IMR-90 (cell line): ENCODE measurements at regions not wholly inside any gene's neighbourhood (a gene's known extent, or its start where the extent isn't known, plus 50 kb on each side); places are given as distances from the start of the nearest gene placed in this dataset.

Experiments used
- ATAC-seq: fragments of 200-7000 bp; cut with Tn5 transposase; 2 replicates; pipeline ENCODE4 v1.9.1; 2020; ENCODE audit warnings: low read depth, mild to moderate bottlenecking, moderate library complexity
- BruUV-seq: library from RNA; stranded (reverse); fragments of 400-500 nt; replicated peaks from 2 replicates; lab custom pipeline; 2021; lab: Mats Ljungman, UMichigan
- CTCF ChIA-PET: fragments of 300-600 bp; formaldehyde crosslinking; extraction: SDS; loops from one replicate; lab custom pipeline; 2021; ENCODE audit warnings: antibody characterized with exemption; lab: Yijun Ruan, JAX
- POLR2A ChIA-PET: fragments of 300-600 bp; sonication (Branson Sonifier 250); formaldehyde crosslinking; loops from one replicate; lab custom pipeline; 2022; ENCODE audit warnings: antibody characterized with exemption; ENCODE audit not compliant: unreplicated experiment; lab: Charles Lee
- DNase-seq: peaks from one replicate; pipeline ENCODE4 v3.0.0; 2013
- H2AFZ ChIP-seq: replicated peaks from 2 replicates; pipeline ENCODE3; 2013; ENCODE audit warnings: low read length, mild to moderate bottlenecking; ENCODE audit not compliant: poor library complexity
- H2AK5ac ChIP-seq: 2 replicates; pipeline ENCODE4 v1.6.1; 2013; ENCODE audit warnings: low read depth, low read length, inconsistent platforms
- H2AK9ac ChIP-seq: replicated peaks from 2 replicates; pipeline ENCODE3; 2013; ENCODE audit warnings: mild to moderate bottlenecking, low read depth, low read length, moderate library complexity; ENCODE audit not compliant: poor library complexity
- H2BK120ac ChIP-seq: 2 replicates; pipeline ENCODE4 v1.6.1; 2013; ENCODE audit warnings: low read depth, low read length, inconsistent platforms
- H2BK15ac ChIP-seq: 3 replicates; pipeline ENCODE4 v1.6.1; 2013; ENCODE audit warnings: low read depth, low read length, inconsistent platforms
- H2BK20ac ChIP-seq: 2 replicates; pipeline ENCODE4 v1.6.1; 2013; ENCODE audit warnings: low read depth, mild to moderate bottlenecking, inconsistent platforms, low read length, moderate library complexity
- H2BK5ac ChIP-seq: 2 replicates; pipeline ENCODE4 v1.6.1; 2013; ENCODE audit warnings: mild to moderate bottlenecking, low read depth, low read length, inconsistent platforms; ENCODE audit not compliant: poor library complexity, severe bottlenecking
- H3K14ac ChIP-seq: replicated peaks from 2 replicates; pipeline ENCODE4 v1.6.1; 2013; ENCODE audit warnings: low read depth, low read length, inconsistent platforms
- H3K18ac ChIP-seq: 2 replicates; pipeline ENCODE4 v1.6.1; 2013; ENCODE audit warnings: low read depth, low read length, control low read depth
- H3K23ac ChIP-seq: 2 replicates; pipeline ENCODE4 v1.6.1; 2013; ENCODE audit warnings: low read depth, low read length, inconsistent platforms
- H3K27ac ChIP-seq: 2 replicates; pipeline ENCODE4 v1.5.1; 2013; ENCODE audit warnings: mild to moderate bottlenecking, control low read depth, low read length; ENCODE audit not compliant: insufficient read depth
- H3K27me3 ChIP-seq: 2 replicates; pipeline ENCODE4 v1.6.1; 2013; ENCODE audit warnings: low read length; ENCODE audit not compliant: control insufficient read depth, insufficient read depth
- H3K36me3 ChIP-seq: 2 replicates; pipeline ENCODE4 v1.6.1; 2013; ENCODE audit warnings: low read length, mixed read lengths; ENCODE audit not compliant: control insufficient read depth, insufficient read depth
- H3K4ac ChIP-seq: 2 replicates; pipeline ENCODE4 v1.6.1; 2013; ENCODE audit warnings: low read depth, low read length, inconsistent platforms
- H3K4me1 ChIP-seq: 2 replicates; pipeline ENCODE4 v1.6.1; 2013; ENCODE audit warnings: low read length, mixed read lengths; ENCODE audit not compliant: control insufficient read depth, insufficient read depth
- H3K4me2 ChIP-seq: 2 replicates; pipeline ENCODE4 v1.6.1; 2013; ENCODE audit warnings: low read depth, mild to moderate bottlenecking, control low read depth, low read length, moderate library complexity
- H3K4me3 ChIP-seq: 2 replicates; pipeline ENCODE4 v1.5.1; 2013; ENCODE audit warnings: low read depth, mild to moderate bottlenecking, control low read depth, low read length, moderate library complexity; ENCODE audit not compliant: insufficient read depth
- H3K56ac ChIP-seq: 2 replicates; pipeline ENCODE4 v1.6.1; 2013; ENCODE audit warnings: low read length, inconsistent platforms; ENCODE audit not compliant: insufficient read depth; ENCODE audit errors: extremely low read depth
- H3K79me1 ChIP-seq, 2 experiments: 2 replicates each; pipeline ENCODE4 v1.6.1; 2013; ENCODE audit warnings: low read length in 2 of 2, inconsistent platforms in 1 of 2, low read depth in 1 of 2
- H3K9ac ChIP-seq: 2 replicates; pipeline ENCODE4 v1.6.1; 2013; ENCODE audit warnings: low read depth, low read length, control low read depth
- H3K9me1 ChIP-seq: 2 replicates; pipeline ENCODE4 v1.6.1; 2013; ENCODE audit warnings: low read length, inconsistent platforms; ENCODE audit not compliant: insufficient read depth
- H3K9me3 ChIP-seq: 2 replicates; pipeline ENCODE4 v1.6.1; 2013; ENCODE audit warnings: low read length; ENCODE audit not compliant: control insufficient read depth, insufficient read depth
- H4K20me1 ChIP-seq: 2 replicates; pipeline ENCODE4 v1.6.1; 2013; ENCODE audit warnings: low read length, inconsistent platforms; ENCODE audit not compliant: insufficient read depth
- H4K5ac ChIP-seq: 2 replicates; pipeline ENCODE4 v1.6.1; 2013; ENCODE audit warnings: mild to moderate bottlenecking, low read depth, low read length, control low read depth
- H4K8ac ChIP-seq, 2 experiments: 2 replicates each; pipeline ENCODE4 v1.6.1; 2013; ENCODE audit warnings: low read depth in 2 of 2, low read length in 2 of 2, control low read depth in 1 of 2, inconsistent platforms in 1 of 2
- H4K91ac ChIP-seq: 2 replicates; pipeline ENCODE4 v1.6.1; 2013; ENCODE audit warnings: low read depth, low read length, inconsistent platforms; ENCODE audit not compliant: insufficient read depth
- BHLHE40 ChIP-seq: fragments of 150-350 bp; IDR thresholded peaks from 2 replicates; pipeline ENCODE4 v1.6.1; 2016; ENCODE audit warnings: mild to moderate bottlenecking, low read depth, low read length
- ELK1 ChIP-seq: fragments of 150-350 bp; IDR thresholded peaks from 2 replicates; pipeline ENCODE4 v1.6.1; 2016; ENCODE audit warnings: low read depth, mild to moderate bottlenecking, low read length, moderate library complexity, borderline replicate concordance
- MAZ ChIP-seq: IDR thresholded peaks from 2 replicates; pipeline ENCODE4 v1.6.1; 2012; ENCODE audit warnings: low read depth, mild to moderate bottlenecking, low read length, improper control_type of control experiment, moderate library complexity, borderline replicate concordance
- NFE2L2 ChIP-seq: fragments of 150-350 bp; IDR thresholded peaks from 2 replicates; pipeline ENCODE4 v1.6.1; 2016; ENCODE audit warnings: low read depth, mild to moderate bottlenecking, low read length
- POLR2A ChIP-seq: IDR thresholded peaks from 2 replicates; pipeline ENCODE4 v1.6.1; 2012; ENCODE audit warnings: mild to moderate bottlenecking, low read depth, low read length
- RCOR1 ChIP-seq: IDR thresholded peaks from 2 replicates; pipeline ENCODE4 v1.6.1; 2012; ENCODE audit warnings: mild to moderate bottlenecking, low read length, improper control_type of control experiment; ENCODE audit not compliant: insufficient replicate concordance
- WGBS, 2 experiments: methylation state at CpG; one replicate each; pipeline versions ENCODE4 v1.1.5 to v1.1.7; 2013; ENCODE audit warnings: missing lambda C conversion rate in 2 of 2; ENCODE audit not compliant: insufficient read length in 1 of 2; ENCODE audit errors: extremely low coverage in 2 of 2; 5-methylcytosine and 5-hydroxymethylcytosine counted together
- dilution Hi-C: fragments of 300-500 bp; cut with HindIII; formaldehyde crosslinking; loops from one replicate; pipeline ENCODE4 v1.14.3; 2018; ENCODE audit warnings: low sequenced_read_pairs; ENCODE audit not compliant: unreplicated experiment
- in situ Hi-C: fragments of 300-500 bp; cut with MboI; formaldehyde crosslinking; loops from 3 replicates; pipeline ENCODE4 v1.14.3; 2019; ENCODE audit warnings: low sequenced_read_pairs, inconsistent platforms, mixed read lengths
- intact Hi-C: fragments of 100-400 bp; cut with micrococcal nuclease; formaldehyde crosslinking; loops from 2 replicates; pipeline ENCODE4 v1.10.0; 2022

- H3K4ac ChIP-seq = no peak overlapping the region
- ATAC-seq (no peak), DNase-seq (no peak)
- no peaks in the 10 kb centered on the region for H3K9me1 ChIP-seq
- H3K18ac ChIP-seq = no peak overlapping the region
- H2BK120ac ChIP-seq = no peak overlapping the region
- H4K5ac ChIP-seq = no peak overlapping the region
- H4K8ac ChIP-seq = no peak overlapping the region
- no peak overlapping the region for H2BK5ac ChIP-seq
- H2BK20ac ChIP-seq = no peak overlapping the region
- no peak overlapping the region for H3K23ac ChIP-seq
- TF ChIP-seq RCOR1 (no peak), BHLHE40 (no peak), MAZ (no peak), ELK1 (no peak), NFE2L2 (no peak), POLR2A (no peak)
- CTCF ChIA-PET = no interaction called here
- H2AFZ ChIP-seq = no peak overlapping the region
- no TSS peak for BruUV-seq
- no peaks in the 10 kb centered on the region for H3K36me3 ChIP-seq
- no peak overlapping the region for H3K14ac ChIP-seq
- H3K9ac ChIP-seq = no peak overlapping the region
- no peak overlapping the region for H3K56ac ChIP-seq
- H3K4me2 ChIP-seq = no peak overlapping the region
- H4K20me1 ChIP-seq = no peaks in the 10 kb centered on the region
- H2BK15ac ChIP-seq = no peak overlapping the region
- H2AK5ac ChIP-seq = no peak overlapping the region
- no peaks in the 10 kb centered on the region for H3K9me3 ChIP-seq
- intact Hi-C loops (no loop called here), dilution Hi-C loops (no loop called here), in situ Hi-C loops (no loop called here)
- POLR2A ChIA-PET = no interaction called here
- H3K27ac ChIP-seq = no peak overlapping the region
- H3K27me3 ChIP-seq = no peaks in the 10 kb centered on the region; the same call in 1 of the 2 replicates
- H3K4me1 ChIP-seq = no peaks in the 10 kb centered on the region
- H2AK9ac ChIP-seq = no peak overlapping the region
- no peak overlapping the region for H4K91ac ChIP-seq
- 28% methylated on average over 2 of the region's 9 CpGs; no CpG with 5 or more reads in 1 of the 2 experiments for WGBS, 2 experiments
- no peaks in the 10 kb centered on the region for H3K79me1 ChIP-seq
- no peak overlapping the region for H3K4me3 ChIP-seq
These were observed 226.3 kb upstream of the NPVF start for GRCh38 chr7:25454562-25455041.
